ENCODE measurements at regions not wholly inside any gene's neighbourhood (a gene's known extent, or its start where the extent isn't known, plus 50 kb on each side); places are given as distances from the start of the nearest gene placed in this dataset.

- Histone ChIP-seq H3F3A (ENCODE audit: insufficient read depth, low read length, poor library complexity, severe bottlenecking) (no peaks in the 10 kb centered on the region), H3K27ac (ENCODE audit: low read length) (no peak overlapping the region), H3K9ac (ENCODE audit: low read length) (no peak overlapping the region), H3K36me3 (ENCODE audit: insufficient read depth, low read length) (no peaks in the 10 kb centered on the region), H3K4me2 (ENCODE audit: low read length) (no peak overlapping the region), H3K4me3 (ENCODE audit: low read length) (no peak overlapping the region), H3K9me2 (ENCODE audit: insufficient read depth, low read length) (no peaks in the 10 kb centered on the region), H2AFZ (ENCODE audit: low read depth, low read length) (no peak overlapping the region), H3K27me3 (ENCODE audit: insufficient read depth, low read depth, low read length) (no peaks in the 10 kb centered on the region), H3K79me2 (replicated peaks; ENCODE audit: insufficient read depth, low read length) (no peaks in the 10 kb centered on the region), H3K9me3 (ENCODE audit: low read length) (no peaks in the 10 kb centered on the region), H4K20me1 (ENCODE audit: insufficient read depth) (no peaks in the 10 kb centered on the region)
- TF ChIP-seq SMC3 (conservative IDR thresholded peaks at IDR 0.05; ENCODE audit: poor library complexity) (no peak), EZH2 (IDR thresholded peaks at IDR 0.05; ENCODE audit: borderline replicate concordance, insufficient read depth, low read length, poor library complexity, severe bottlenecking) (no peak), POLR2AphosphoS5 (IDR thresholded peaks at IDR 0.05) (no peak), TAF1 (IDR thresholded peaks at IDR 0.05; ENCODE audit: low read depth) (no peak), MXI1 (conservative IDR thresholded peaks at IDR 0.05; ENCODE audit: poor library complexity, severe bottlenecking) (no peak)
Measured at GRCh38 chr6:165002866-165003265, 306.5 kb downstream of the C6orf118 start.

GRCh38 chr6:165002358-165002757 lies 307.0 kb downstream of the C6orf118 start:
- Histone ChIP-seq H4K20me1 (ENCODE audit: insufficient read depth) (no peaks in the 10 kb centered on the region), H3K27me3 (ENCODE audit: insufficient read depth, low read depth, low read length) (no peaks in the 10 kb centered on the region), H3K9me3 (ENCODE audit: low read length) (no peaks in the 10 kb centered on the region), H3K9me2 (ENCODE audit: insufficient read depth, low read length) (no peaks in the 10 kb centered on the region), H2AFZ (ENCODE audit: low read depth, low read length) (no peak overlapping the region), H3K4me3 (ENCODE audit: low read length) (no peak overlapping the region), H3F3A (ENCODE audit: insufficient read depth, low read length, poor library complexity, severe bottlenecking) (no peaks in the 10 kb centered on the region), H3K4me2 (ENCODE audit: low read length) (no peak overlapping the region), H3K9ac (ENCODE audit: low read length) (no peak overlapping the region), H3K27ac (ENCODE audit: low read length) (no peak overlapping the region), H3K79me2 (replicated peaks; ENCODE audit: insufficient read depth, low read length) (no peaks in the 10 kb centered on the region), H3K36me3 (ENCODE audit: insufficient read depth, low read length) (no peaks in the 10 kb centered on the region)
- TF ChIP-seq EZH2 (IDR thresholded peaks at IDR 0.05; ENCODE audit: borderline replicate concordance, insufficient read depth, low read length, poor library complexity, severe bottlenecking) = no peak
- TF ChIP-seq EP300 (conservative IDR thresholded peaks at IDR 0.05; ENCODE audit: poor library complexity, severe bottlenecking) = no peak
- TF ChIP-seq POLR2AphosphoS5 (IDR thresholded peaks at IDR 0.05) = no peak
- TF ChIP-seq REST (IDR thresholded peaks at IDR 0.05; ENCODE audit: borderline replicate concordance) = no peak
- no peak for TF ChIP-seq TAF1 (IDR thresholded peaks at IDR 0.05; ENCODE audit: low read depth)
- no peak for TF ChIP-seq SMC3 (conservative IDR thresholded peaks at IDR 0.05; ENCODE audit: poor library complexity)
- no peak for TF ChIP-seq RAD21 (conservative IDR thresholded peaks at IDR 0.05)
- TF ChIP-seq MXI1 (conservative IDR thresholded peaks at IDR 0.05; ENCODE audit: poor library complexity, severe bottlenecking) = no peak
- TF ChIP-seq CTCF (IDR thresholded peaks at IDR 0.05; ENCODE audit: poor library complexity, severe bottlenecking) = no peak

Measured in neural cell (in vitro differentiated cells).